Endothelial cell (in vitro differentiated cells): ENCODE measurements at regions not wholly inside any gene's neighbourhood (a gene's known extent, or its start where the extent isn't known, plus 50 kb on each side); places are given as distances from the start of the nearest gene placed in this dataset.

ENCODE experiments used
- DNase-seq: peaks from one replicate; pipeline ENCODE4 v3.0.0; 2021; ENCODE audit warnings: low spot score
- H3K27ac Mint-ChIP-seq: one replicate; pipeline ENCODE4 v1.8.0; 2021; ENCODE audit warnings: mixed read lengths, inconsistent platforms; ENCODE audit not compliant: unreplicated experiment
- H3K27me3 Mint-ChIP-seq: one replicate; pipeline ENCODE4 v1.8.0; 2021; ENCODE audit warnings: mild to moderate bottlenecking, moderate library complexity, mixed read lengths, inconsistent platforms; ENCODE audit not compliant: unreplicated experiment
- H3K36me3 Mint-ChIP-seq: one replicate; pipeline ENCODE4 v1.8.0; 2021; ENCODE audit warnings: mild to moderate bottlenecking, low read depth, mixed read lengths, inconsistent platforms; ENCODE audit not compliant: unreplicated experiment
- H3K4me1 Mint-ChIP-seq: one replicate; pipeline ENCODE4 v1.8.0; 2021; ENCODE audit warnings: mild to moderate bottlenecking, mixed read lengths, inconsistent platforms; ENCODE audit not compliant: unreplicated experiment
- H3K4me3 Mint-ChIP-seq: one replicate; pipeline ENCODE4 v1.8.0; 2021; ENCODE audit warnings: mild to moderate bottlenecking, mixed read lengths, inconsistent platforms; ENCODE audit not compliant: unreplicated experiment
- H3K9me3 Mint-ChIP-seq: one replicate; pipeline ENCODE4 v1.8.0; 2021; ENCODE audit warnings: mixed read lengths, inconsistent platforms; ENCODE audit not compliant: unreplicated experiment
- TF ChIP-seq, protein P1 (sequence below): fragments of 200-600 bp; sonication (generic); IDR thresholded peaks from one replicate; pipeline ENCODE4 v1.5.0; 2021; ENCODE audit warnings: antibody characterized with exemption; ENCODE audit not compliant: unreplicated experiment

DNA sequence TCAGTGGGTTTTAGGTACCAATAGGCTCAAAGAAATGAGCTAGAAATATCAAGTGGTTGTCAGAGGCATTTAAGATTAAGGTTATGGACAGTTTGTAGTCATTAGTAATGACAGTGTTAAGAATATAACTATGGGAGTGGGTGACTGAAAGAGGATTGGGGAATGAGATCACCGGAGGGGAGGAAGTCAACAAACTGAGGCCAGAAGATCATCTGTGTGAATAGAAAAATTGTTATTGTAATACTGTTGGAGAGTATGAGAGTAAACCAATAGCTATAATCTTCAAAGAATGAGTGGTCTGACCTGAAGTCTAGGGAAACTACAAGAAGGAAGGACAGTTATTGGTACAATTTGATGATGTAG lies 197.1 kb downstream of the TANC2 start:
- Mint-ChIP-seq H3K4me3 (no peak overlapping the region), H3K36me3 (no peaks in the 10 kb centered on the region), H3K4me1 (peaks cover 2% of the 10 kb centered on the region), H3K9me3 (no peaks in the 10 kb centered on the region), H3K27ac (no peak overlapping the region), H3K27me3 (peaks cover 1% of the 10 kb centered on the region)
- TF ChIP-seq, protein P1, sequence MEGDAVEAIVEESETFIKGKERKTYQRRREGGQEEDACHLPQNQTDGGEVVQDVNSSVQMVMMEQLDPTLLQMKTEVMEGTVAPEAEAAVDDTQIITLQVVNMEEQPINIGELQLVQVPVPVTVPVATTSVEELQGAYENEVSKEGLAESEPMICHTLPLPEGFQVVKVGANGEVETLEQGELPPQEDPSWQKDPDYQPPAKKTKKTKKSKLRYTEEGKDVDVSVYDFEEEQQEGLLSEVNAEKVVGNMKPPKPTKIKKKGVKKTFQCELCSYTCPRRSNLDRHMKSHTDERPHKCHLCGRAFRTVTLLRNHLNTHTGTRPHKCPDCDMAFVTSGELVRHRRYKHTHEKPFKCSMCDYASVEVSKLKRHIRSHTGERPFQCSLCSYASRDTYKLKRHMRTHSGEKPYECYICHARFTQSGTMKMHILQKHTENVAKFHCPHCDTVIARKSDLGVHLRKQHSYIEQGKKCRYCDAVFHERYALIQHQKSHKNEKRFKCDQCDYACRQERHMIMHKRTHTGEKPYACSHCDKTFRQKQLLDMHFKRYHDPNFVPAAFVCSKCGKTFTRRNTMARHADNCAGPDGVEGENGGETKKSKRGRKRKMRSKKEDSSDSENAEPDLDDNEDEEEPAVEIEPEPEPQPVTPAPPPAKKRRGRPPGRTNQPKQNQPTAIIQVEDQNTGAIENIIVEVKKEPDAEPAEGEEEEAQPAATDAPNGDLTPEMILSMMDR = no peak
- DNase-seq = no peak

GRCh38 chr17:63165400-63165799 lies 199.4 kb downstream of the TANC2 start:
- peaks cover 2% of the 10 kb centered on the region for H3K4me1 Mint-ChIP-seq
- no peaks in the 10 kb centered on the region for H3K9me3 Mint-ChIP-seq
- H3K27ac Mint-ChIP-seq = no peak overlapping the region
- H3K36me3 Mint-ChIP-seq = no peaks in the 10 kb centered on the region
- no peak for DNase-seq
- peaks cover 2% of the 10 kb centered on the region for H3K27me3 Mint-ChIP-seq
- TF ChIP-seq, protein P1 = no peak
- no peak overlapping the region for H3K4me3 Mint-ChIP-seq

DNA sequence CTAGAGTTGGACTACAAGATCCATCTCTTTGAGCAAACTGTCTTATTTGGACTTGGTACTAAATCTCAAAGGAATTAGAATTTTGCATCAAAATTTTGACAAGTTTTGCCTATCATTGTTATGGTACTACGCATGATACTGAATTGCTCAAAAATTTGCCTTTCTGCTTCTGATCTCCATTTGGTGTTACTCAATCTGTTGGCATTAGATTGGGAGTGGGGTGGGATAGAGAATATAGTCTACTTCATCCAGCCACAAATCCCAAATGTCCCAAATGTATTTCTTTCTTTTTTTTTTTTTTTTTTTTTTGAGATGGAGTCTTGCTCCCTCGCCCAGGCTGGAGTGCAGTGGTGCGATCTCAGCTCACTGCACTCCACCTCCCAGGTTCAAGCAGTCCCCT lies 204.8 kb downstream of the TANC2 start:
- Mint-ChIP-seq H3K9me3 (no peaks in the 10 kb centered on the region), H3K4me1 (peaks cover 2% of the 10 kb centered on the region), H3K36me3 (peaks cover 2% of the 10 kb centered on the region), H3K27me3 (peaks cover 2% of the 10 kb centered on the region), H3K27ac (no peak overlapping the region), H3K4me3 (no peak overlapping the region)
- no peak for DNase-seq
- TF ChIP-seq, protein P1 = no peak

DNA sequence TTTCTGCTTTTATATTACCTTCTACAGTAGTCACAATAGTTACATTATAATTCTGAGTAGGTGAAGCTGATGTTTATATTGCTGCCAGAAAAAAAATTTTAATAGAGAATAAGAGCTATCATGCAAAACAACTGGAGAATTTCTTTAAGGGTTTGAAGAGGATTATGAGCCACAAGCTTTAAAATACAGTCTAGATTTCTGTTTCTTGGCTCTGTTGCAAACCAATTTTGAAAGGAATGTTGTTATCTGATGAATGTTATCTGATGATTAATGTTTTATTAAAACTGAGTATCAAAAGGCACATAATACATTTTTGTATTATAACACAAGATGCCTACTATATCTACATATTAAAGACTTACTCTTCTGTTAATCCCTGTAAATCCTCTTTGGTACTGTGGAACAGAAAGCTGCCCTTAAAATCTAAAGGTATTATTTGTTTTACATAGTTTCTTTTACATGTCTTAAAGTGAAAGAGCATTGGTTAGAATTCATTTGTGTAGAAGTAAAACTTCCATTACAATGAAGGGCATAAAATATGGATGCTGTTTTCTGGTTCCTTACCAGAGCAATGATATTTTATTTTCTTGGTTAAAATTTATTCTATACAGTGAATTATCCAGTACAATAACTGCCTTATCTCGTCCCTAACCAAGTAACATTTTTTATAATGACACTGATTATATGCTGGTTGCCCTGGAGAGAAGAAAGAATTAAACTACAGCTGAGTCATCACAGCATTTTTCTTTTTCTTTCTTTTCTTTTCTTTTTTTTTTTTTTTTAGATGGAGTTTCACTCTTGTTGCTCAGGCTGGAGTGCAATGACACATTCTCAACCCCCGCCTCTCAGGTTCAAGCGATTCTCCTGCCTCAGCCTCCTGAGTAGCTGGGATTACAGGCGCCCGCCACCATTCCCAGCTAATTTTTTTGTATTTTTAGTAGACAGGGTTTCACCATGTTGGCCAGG lies 205.7 kb downstream of the TANC2 start:
- peaks cover 2% of the 10 kb centered on the region for H3K27me3 Mint-ChIP-seq
- H3K27ac Mint-ChIP-seq = no peak overlapping the region
- H3K4me3 Mint-ChIP-seq = no peak overlapping the region
- peaks cover 1% of the 10 kb centered on the region for H3K4me1 Mint-ChIP-seq
- TF ChIP-seq, protein P1 = no peak
- DNase-seq = no peak
- H3K36me3 Mint-ChIP-seq = peaks cover 5% of the 10 kb centered on the region
- no peaks in the 10 kb centered on the region for H3K9me3 Mint-ChIP-seq

- no peaks in the 10 kb centered on the region for H3K9me3 Mint-ChIP-seq
- TF ChIP-seq, protein P1 = no peak
- no peak overlapping the region for H3K4me3 Mint-ChIP-seq
- H3K4me1 Mint-ChIP-seq = no peaks in the 10 kb centered on the region
- no peak overlapping the region for H3K27ac Mint-ChIP-seq
- H3K36me3 Mint-ChIP-seq = peaks cover 5% of the 10 kb centered on the region
- peaks cover 2% of the 10 kb centered on the region for H3K27me3 Mint-ChIP-seq
- DNase-seq = no peak
Measured at GRCh38 chr17:63173450-63173849, 207.4 kb downstream of the TANC2 start.
